ENCODE measurements at regions not wholly inside any gene's neighbourhood (a gene's known extent, or its start where the extent isn't known, plus 50 kb on each side); places are given as distances from the start of the nearest gene placed in this dataset.

GRCh38 chr13:100822871-100823443 lies 148.4 kb upstream of the TMTC4 start:
- Histone ChIP-seq H3K4me3 (no peak overlapping the region), H3K27ac (no peak overlapping the region)

- Histone ChIP-seq H3K27ac (no peak overlapping the region), H3K4me3 (no peak overlapping the region)
Observed at GRCh38 chr13:100818711-100819110, 144.1 kb upstream of the TMTC4 start.

DNA sequence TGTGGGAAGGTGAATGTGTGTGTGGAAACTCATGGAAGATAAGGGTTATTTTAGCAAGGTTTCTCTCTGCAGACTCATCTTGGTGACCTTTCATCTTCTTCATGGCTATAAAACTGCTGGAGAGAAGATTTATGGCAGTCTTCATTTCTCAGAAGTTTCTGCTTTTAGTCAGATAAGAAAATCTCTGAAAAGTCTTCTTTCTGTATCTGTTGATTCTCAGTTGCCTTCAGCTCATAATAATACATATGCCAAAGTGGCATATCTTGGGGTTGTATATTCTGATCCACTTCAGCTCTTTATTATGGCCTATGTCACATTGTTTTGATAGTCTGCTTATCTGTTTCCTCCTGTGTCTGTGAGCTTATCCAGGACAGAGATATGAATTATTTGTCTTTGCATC lies 143.3 kb upstream of the TMTC4 start:
- H3K27ac ChIP-seq: no peak overlapping the region
- no peak overlapping the region for H3K4me3 ChIP-seq

- H3K4me3 ChIP-seq: no peak overlapping the region
- peak overlapping the region in 1 of 21 experiments; percentile 51 for H3K27ac ChIP-seq
Observed at GRCh38 chr13:100815476-100816046, 141.0 kb upstream of the TMTC4 start.

DNA sequence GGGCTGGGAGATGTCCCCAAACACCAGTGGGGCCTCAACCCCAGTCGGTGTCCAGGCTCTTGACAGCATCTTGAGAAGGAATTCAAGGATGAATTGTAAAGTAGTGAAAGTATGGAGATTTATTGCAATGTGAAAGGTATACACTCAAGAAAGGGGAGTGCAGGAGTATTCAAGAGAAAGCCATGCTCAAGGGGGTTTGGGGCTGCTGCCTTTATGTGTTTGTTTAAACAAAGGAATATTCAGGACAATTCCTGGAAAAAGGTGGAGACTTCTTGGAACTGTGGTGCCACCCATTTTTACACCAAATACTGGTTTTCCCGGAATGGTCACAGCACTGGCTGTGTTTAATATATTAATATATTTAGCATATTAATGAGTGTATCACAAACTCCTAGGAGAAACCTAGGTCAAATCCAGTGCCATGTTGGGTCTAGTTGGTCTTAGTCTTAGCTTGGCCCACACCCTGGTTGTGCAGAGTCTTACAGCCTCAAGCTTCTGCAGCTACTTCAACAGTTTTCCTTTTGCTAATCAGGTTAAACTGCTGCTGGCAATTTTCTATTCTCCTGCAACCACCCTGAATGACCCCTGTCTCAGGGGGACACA lies 138.5 kb upstream of the TMTC4 start:
- Histone ChIP-seq H3K27ac (no peak overlapping the region), H3K4me3 (no peak overlapping the region)

DNA sequence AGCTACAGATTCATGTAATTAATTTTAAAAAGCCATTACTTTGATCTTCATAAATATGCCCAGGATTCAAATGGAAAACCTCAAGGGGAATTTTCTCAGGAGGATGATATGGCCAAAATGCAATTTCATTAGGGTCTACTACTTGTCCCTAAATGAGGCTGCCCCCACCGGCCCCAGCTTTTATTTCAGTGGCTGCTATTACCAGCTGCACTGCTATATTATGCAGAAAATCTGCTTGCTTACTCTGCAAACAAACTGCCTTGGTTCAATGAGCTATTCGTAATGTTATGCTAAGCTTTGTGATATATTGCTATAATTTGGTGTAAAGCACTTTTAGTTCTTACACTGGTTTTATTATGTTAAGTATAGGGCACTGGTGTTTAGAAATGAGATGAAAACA lies 137.3 kb upstream of the TMTC4 start:
- Histone ChIP-seq H3K27ac (no peak overlapping the region), H3K4me3 (no peak overlapping the region)

- no peak overlapping the region for H3K4me3 ChIP-seq
- no peak overlapping the region for H3K27ac ChIP-seq
Observed at GRCh38 chr13:100811024-100811865, 136.7 kb upstream of the TMTC4 start.

DNA sequence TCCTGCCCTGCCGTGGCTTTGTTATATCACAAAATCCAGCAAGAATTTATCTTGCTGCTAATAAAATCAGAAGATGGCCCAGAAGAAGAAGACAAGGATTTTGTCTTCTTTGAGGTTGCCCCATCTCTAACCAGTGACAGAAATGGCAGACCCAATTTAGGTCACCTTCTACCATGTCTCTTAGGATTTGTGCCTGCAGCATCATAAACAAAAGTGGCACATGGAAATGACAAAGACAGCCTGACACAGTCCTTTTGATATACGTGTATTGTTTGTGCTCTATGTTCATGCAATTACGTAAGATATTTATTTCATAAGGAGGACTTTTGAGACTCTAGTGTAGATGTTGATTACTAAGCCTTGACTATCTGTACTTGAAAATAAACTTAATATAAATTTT lies 135.9 kb upstream of the TMTC4 start:
- Histone ChIP-seq H3K27ac (no peak overlapping the region), H3K4me3 (no peak overlapping the region)

- H3K4me3 ChIP-seq: no peak overlapping the region
- no peak overlapping the region for H3K27ac ChIP-seq
Observed at GRCh38 chr13:100809856-100810255, 135.3 kb upstream of the TMTC4 start.

DNA sequence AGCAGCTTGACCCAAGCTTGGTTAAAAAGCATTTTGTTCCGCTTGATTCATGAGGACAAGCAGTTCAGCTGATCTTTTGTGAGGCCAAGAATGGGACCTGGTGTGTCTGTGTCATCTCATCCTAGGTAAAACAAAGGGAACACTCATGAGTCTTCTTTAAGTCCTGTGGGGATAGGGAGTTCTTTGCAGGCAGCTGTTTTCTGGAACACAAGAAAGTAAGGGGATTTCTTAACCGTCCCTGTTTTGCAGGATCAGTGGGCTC lies 134.5 kb upstream of the TMTC4 start:
- Histone ChIP-seq H3K27ac (no peak overlapping the region), H3K4me3 (no peak overlapping the region)

DNA sequence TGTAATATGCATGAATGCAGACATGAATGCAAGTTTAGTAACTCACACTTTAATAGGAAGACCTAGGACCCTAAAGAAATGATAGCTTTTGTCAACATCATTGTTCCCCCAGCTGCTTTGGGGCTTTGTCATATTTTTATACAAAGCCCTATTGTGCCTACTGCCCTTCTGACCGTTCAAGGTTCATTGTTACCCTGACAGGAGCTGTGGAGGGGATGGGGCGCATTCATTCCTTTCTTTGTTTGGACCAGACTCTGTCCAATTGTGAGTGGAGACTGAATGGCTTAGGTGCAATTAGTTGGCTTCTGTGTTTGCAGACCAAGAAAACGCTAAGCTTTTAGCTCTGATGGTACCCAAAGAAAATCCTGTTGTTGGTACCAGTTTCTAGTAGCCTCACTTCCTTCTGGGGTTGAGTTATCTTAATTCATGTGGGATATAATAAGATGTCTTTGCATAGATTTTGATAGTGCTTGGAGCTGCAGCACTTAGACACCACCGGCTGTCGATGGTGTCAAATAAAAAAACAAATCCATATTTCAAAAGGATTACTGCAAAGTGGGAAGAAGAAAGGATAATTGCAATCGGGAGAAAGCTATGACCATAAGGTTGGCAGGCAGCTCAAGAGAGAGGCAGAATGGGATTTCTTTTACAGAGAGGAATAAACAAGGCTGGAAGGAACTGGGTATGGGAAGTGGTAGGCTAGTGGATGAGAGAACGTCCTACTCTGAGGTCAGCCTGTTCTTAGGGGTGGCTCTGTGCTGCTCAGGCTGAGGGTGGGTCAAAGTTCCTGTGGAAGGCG lies 133.9 kb upstream of the TMTC4 start:
- Histone ChIP-seq H3K27ac (no peak overlapping the region), H3K4me3 (no peak overlapping the region)

DNA sequence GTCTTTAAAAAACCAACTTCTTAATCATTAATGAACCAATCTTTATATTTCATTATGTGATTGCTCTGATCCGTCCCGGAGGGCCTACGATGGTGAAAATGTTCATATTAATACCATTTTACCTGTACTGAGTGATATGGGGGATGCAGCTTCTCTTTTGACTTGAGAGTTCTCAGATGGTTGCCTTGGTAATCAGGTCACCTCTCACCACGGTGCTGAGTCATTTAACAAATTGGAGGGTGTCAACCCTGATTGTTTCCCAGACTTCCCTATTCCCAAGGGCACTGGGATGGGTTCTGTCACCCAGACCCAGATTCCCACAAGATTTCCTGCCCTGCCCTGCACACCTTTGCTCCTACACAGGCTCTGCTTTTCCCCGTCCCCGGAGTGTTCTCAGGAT lies 128.5 kb upstream of the TMTC4 start:
- Histone ChIP-seq H3K4me3 (no peak overlapping the region), H3K27ac (no peak overlapping the region)

DNA sequence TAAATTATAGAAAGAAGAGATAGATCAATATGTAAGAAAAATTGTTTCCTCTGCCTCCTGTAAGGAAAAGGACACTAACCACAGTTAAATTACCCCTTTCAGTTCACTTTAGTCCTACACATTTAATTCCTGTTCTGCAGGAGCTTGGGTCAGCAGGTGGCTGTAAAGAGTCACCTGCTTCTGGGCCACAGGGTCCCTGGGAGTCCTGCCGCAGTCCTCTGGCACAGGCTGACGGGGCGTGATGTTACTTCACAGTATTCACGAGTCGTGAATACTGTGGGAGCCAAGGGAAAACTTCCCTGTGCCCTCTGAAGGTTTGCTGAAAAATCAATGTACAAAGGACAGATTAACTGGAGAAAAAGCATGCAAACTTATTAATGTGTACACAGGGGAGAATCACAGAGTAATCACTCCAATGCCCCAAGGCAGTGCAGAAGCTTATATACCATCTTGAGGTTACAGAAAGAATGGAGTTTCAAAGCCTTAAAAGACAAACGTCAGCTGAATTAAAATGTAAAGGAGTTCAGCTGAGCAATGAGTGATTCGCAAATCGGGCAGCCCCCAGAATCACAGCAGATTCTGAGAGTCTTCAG lies 125.8 kb upstream of the TMTC4 start:
- no peak overlapping the region for H3K27ac ChIP-seq
- no peak overlapping the region for H3K4me3 ChIP-seq

GRCh38 chr13:100798739-100799361 lies 124.3 kb upstream of the TMTC4 start:
- H3K4me3 ChIP-seq: no peak overlapping the region
- H3K27ac ChIP-seq: no peak overlapping the region

DNA sequence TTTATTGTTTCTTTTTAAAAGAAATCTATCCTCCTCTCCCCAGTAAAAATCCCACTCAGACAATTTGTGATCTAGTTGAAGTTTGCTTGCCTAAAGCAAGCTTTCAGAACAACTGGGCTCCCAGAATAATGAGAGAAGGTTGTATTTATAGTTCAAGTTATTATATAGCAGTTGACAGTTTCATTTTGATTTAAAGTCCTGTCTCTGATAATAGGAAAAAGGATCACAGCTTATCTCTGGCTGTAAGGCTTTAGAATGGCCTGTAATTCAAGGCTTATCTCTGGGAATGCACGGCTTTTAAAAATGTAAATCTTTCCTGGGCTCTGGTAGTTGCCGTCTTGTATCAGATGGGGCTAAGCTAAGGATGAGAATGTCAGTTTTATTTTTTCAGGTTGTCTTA lies 123.3 kb upstream of the TMTC4 start:
- H3K27ac ChIP-seq: no peak overlapping the region
- H3K4me3 ChIP-seq: no peak overlapping the region

DNA sequence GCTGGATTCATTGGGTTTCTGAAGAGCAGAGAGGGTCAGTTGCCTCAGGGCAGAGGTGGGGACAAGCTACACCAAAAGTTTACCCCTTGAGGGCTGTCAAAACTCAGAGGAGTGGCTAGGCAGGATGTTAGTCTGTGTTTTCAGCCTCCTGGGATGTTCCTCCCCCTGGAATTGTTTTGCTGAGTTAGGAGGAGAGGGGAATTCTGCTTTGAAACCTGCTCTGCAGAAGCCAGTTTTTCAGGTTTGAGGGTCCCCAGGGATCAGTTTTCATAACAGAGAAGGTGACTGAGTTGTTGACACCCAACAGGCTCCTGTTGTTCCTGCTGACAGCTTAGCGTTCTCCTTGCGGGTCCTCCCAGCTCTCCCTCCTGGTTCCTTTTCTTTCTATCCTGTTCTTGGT lies 121.9 kb upstream of the TMTC4 start:
- Histone ChIP-seq H3K27ac (no peak overlapping the region), H3K4me3 (no peak overlapping the region)

DNA sequence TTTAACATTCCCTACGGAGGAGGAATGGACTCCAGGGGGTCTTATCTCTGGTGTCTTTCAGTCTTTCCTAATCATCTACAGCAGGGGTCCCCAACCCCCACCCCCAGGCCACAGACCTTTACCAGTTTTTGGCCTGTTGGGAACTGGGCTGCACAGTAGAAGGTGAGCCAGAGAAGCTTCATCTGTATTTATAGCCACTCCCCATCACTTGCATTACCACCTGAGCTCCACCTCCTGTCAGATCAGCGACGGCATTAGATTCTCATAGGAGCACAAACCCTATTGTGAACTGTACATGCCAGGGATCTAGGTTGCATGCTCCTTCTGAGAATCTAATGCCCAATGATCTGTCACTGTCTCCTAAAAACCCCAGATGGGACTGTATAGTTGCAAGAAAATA lies 120.0 kb upstream of the TMTC4 start:
- Histone ChIP-seq H3K4me3 (no peak overlapping the region), H3K27ac (no peak overlapping the region)

- Histone ChIP-seq H3K4me3 (no peak overlapping the region), H3K27ac (no peak overlapping the region)
Observed at GRCh38 chr13:100790405-100790804, 115.8 kb upstream of the TMTC4 start.

- Histone ChIP-seq H3K27ac (no peak overlapping the region), H3K4me3 (no peak overlapping the region)
Observed at GRCh38 chr13:100789968-100790367, 115.4 kb upstream of the TMTC4 start.

- Histone ChIP-seq H3K4me3 (no peak overlapping the region), H3K27ac (no peak overlapping the region)
Observed at GRCh38 chr13:100789481-100789880, 114.9 kb upstream of the TMTC4 start.

All from skin epidermis (tissue), 12 donors.